ENCODE measurements at regions not wholly inside any gene's neighbourhood (a gene's known extent, or its start where the extent isn't known, plus 50 kb on each side); places are given as distances from the start of the nearest gene placed in this dataset.

GRCh38 chr5:10173716-10174115 lies 76.0 kb downstream of the ATPSCKMT start:
- DNase-seq = no peak

- DNase-seq = no peak
Measured at GRCh38 chr5:10172247-10172646, 77.4 kb downstream of the ATPSCKMT start.

GRCh38 chr5:10169359-10169758 lies 80.3 kb downstream of the ATPSCKMT start:
- DNase-seq = no peak

- DNase-seq = no peak
Measured at GRCh38 chr5:10168254-10168653, 81.4 kb downstream of the ATPSCKMT start.

GRCh38 chr5:10167806-10168205 lies 81.9 kb downstream of the ATPSCKMT start:
- DNase-seq = no peak

GRCh38 chr5:10166392-10166791 lies 83.3 kb downstream of the ATPSCKMT start:
- no peak for DNase-seq

- DNase-seq = no peak
Measured at GRCh38 chr5:10162468-10162867, 87.2 kb downstream of the ATPSCKMT start.

- DNase-seq = no peak
Measured at GRCh38 chr5:10161778-10162177, 87.9 kb downstream of the ATPSCKMT start.

- DNase-seq = no peak
Measured at GRCh38 chr5:10160241-10160640, 89.4 kb downstream of the ATPSCKMT start.

GRCh38 chr5:10158886-10159285 lies 90.8 kb downstream of the ATPSCKMT start:
- DNase-seq = no peak

- no peak for DNase-seq
Measured at GRCh38 chr5:10157085-10157669, 92.5 kb downstream of the ATPSCKMT start.

GRCh38 chr5:10155897-10156667 lies 93.6 kb downstream of the ATPSCKMT start:
- no peak for DNase-seq

GRCh38 chr5:10153808-10154537 lies 95.7 kb downstream of the ATPSCKMT start:
- no peak for DNase-seq

- no peak for DNase-seq
Measured at GRCh38 chr5:10153394-10153793, 96.3 kb downstream of the ATPSCKMT start.

GRCh38 chr5:10151656-10152055 lies 98.0 kb downstream of the ATPSCKMT start:
- DNase-seq = no peak

- no peak for DNase-seq
Measured at GRCh38 chr5:10149911-10150310, 99.8 kb downstream of the ATPSCKMT start.

GRCh38 chr5:10145923-10146401 lies 103.7 kb downstream of the ATPSCKMT start:
- DNase-seq = no peak

- DNase-seq = no peak
Measured at GRCh38 chr5:10144040-10144439, 105.6 kb downstream of the ATPSCKMT start.

- no peak for DNase-seq
Measured at GRCh38 chr5:10140195-10140973, 109.3 kb downstream of the ATPSCKMT start.

GRCh38 chr5:10138395-10139057 lies 111.2 kb downstream of the ATPSCKMT start:
- DNase-seq = no peak

- no peak for DNase-seq
Measured at GRCh38 chr5:10133830-10134229, 115.9 kb downstream of the ATPSCKMT start.

GRCh38 chr5:10130881-10131280 lies 118.8 kb downstream of the ATPSCKMT start:
- DNase-seq = no peak

Measured in skin of body (tissue), 1 donor.